ENCODE measurements at regions not wholly inside any gene's neighbourhood (a gene's known extent, or its start where the extent isn't known, plus 50 kb on each side); places are given as distances from the start of the nearest gene placed in this dataset.

- H3K36me3 ChIP-seq (ENCODE audit: low read depth, low read length), result no peaks in the 10 kb centered on the region
- intact Hi-C loops (cut with micrococcal nuclease), result no loop called here
- DNase-seq (no peak), ATAC-seq (no peak)
- H2AFZ ChIP-seq (ENCODE audit: low read length), result no peak overlapping the region
- H3K9me2 ChIP-seq (replicated peaks; ENCODE audit: low read length), result no peaks in the 10 kb centered on the region
- no peak overlapping the region for H3K4me3 ChIP-seq (ENCODE audit: low read length)
- H3K4me2 ChIP-seq (ENCODE audit: low read length), result no peak overlapping the region
- H3K79me2 ChIP-seq (ENCODE audit: low read length), result no peaks in the 10 kb centered on the region
- no peaks in the 10 kb centered on the region for H4K20me1 ChIP-seq (ENCODE audit: low read length)
- no peaks in the 10 kb centered on the region for H3F3A ChIP-seq (ENCODE audit: low read length, unreplicated experiment)
- H3K9me3 ChIP-seq (ENCODE audit: low read length), result no peaks in the 10 kb centered on the region
- H3K9ac ChIP-seq (ENCODE audit: low read length), result no peak overlapping the region
- no peaks in the 10 kb centered on the region for H3K4me1 ChIP-seq (ENCODE audit: insufficient read depth, low read length)
- ChIA-PET CTCF (no interaction called here), POLR2A (ENCODE audit: unreplicated experiment) (no interaction called here)
- TF ChIP-seq CTCF (conservative IDR thresholded peaks at IDR 0.05; ENCODE audit: low read depth, low read length), result no peak
- no peak for TF ChIP-seq EZH2phosphoT487 (IDR thresholded peaks at IDR 0.05; ENCODE audit: borderline replicate concordance, low read length)
- no peak for TF ChIP-seq EZH2 (IDR thresholded peaks at IDR 0.05; ENCODE audit: low read length, unreplicated experiment)
- peaks cover 12% of the 10 kb centered on the region for H3K27me3 ChIP-seq (ENCODE audit: low read length)
- no TSS peak for BruUV-seq (replicated peaks)
- H3K27ac ChIP-seq (ENCODE audit: low read length), result no peak overlapping the region
These were observed 64.1 kb upstream of the TGM3 start for GRCh38 chr20:2231701-2232100.

- Histone ChIP-seq H2AFZ (ENCODE audit: low read length) (no peak overlapping the region), H3K9ac (ENCODE audit: low read length) (no peak overlapping the region), H3K36me3 (ENCODE audit: low read depth, low read length) (no peaks in the 10 kb centered on the region), H3K4me2 (ENCODE audit: low read length) (no peak overlapping the region), H3F3A (ENCODE audit: low read length, unreplicated experiment) (no peaks in the 10 kb centered on the region), H3K4me3 (ENCODE audit: low read length) (no peak overlapping the region), H3K9me3 (ENCODE audit: low read length) (no peaks in the 10 kb centered on the region), H3K9me2 (replicated peaks; ENCODE audit: low read length) (no peaks in the 10 kb centered on the region), H3K27me3 (ENCODE audit: low read length) (peaks cover 13% of the 10 kb centered on the region; the same call in 1 of the 2 replicates), H3K79me2 (ENCODE audit: low read length) (no peaks in the 10 kb centered on the region), H4K20me1 (ENCODE audit: low read length) (no peaks in the 10 kb centered on the region), H3K4me1 (ENCODE audit: insufficient read depth, low read length) (no peaks in the 10 kb centered on the region), H3K27ac (ENCODE audit: low read length) (no peak overlapping the region)
- POLR2A ChIA-PET (ENCODE audit: unreplicated experiment), result no interaction called here
- CTCF ChIA-PET, result no interaction called here
- TF ChIP-seq EZH2 (IDR thresholded peaks at IDR 0.05; ENCODE audit: low read length, unreplicated experiment) (no peak), CTCF (conservative IDR thresholded peaks at IDR 0.05; ENCODE audit: low read depth, low read length) (no peak), EZH2phosphoT487 (IDR thresholded peaks at IDR 0.05; ENCODE audit: borderline replicate concordance, low read length) (no peak)
- DNase-seq (no peak), ATAC-seq (no peak)
- no TSS peak for BruUV-seq (replicated peaks)
- intact Hi-C loops (cut with micrococcal nuclease), result no loop called here
These were observed 61.1 kb upstream of the TGM3 start for GRCh38 chr20:2234598-2235191.

- H3K27me3 ChIP-seq (ENCODE audit: low read length), result peaks cover 25% of the 10 kb centered on the region
- no peak for ATAC-seq
- no peak overlapping the region for H3K27ac ChIP-seq (ENCODE audit: low read length)
- ChIA-PET CTCF (interaction anchor here (0.6 kb wide), 1 partner anchor 39 kb away, joined by 5 read pairs; no protein-coding TSS in a partner anchor), POLR2A (ENCODE audit: unreplicated experiment) (interaction anchor here (0.6 kb wide), 1 partner anchor 163 kb away, joined by 5 read pairs; no protein-coding TSS in a partner anchor)
- DNase-seq, result no peak
- no TSS peak for BruUV-seq (replicated peaks)
- H3K4me2 ChIP-seq (ENCODE audit: low read length), result no peak overlapping the region
- no peaks in the 10 kb centered on the region for H3K79me2 ChIP-seq (ENCODE audit: low read length)
- H3K4me1 ChIP-seq (ENCODE audit: insufficient read depth, low read length), result no peaks in the 10 kb centered on the region
- H3K9me3 ChIP-seq (ENCODE audit: low read length), result no peaks in the 10 kb centered on the region
- no peak overlapping the region for H2AFZ ChIP-seq (ENCODE audit: low read length)
- H3K36me3 ChIP-seq (ENCODE audit: low read depth, low read length), result no peaks in the 10 kb centered on the region
- H3K9me2 ChIP-seq (replicated peaks; ENCODE audit: low read length), result no peaks in the 10 kb centered on the region
- intact Hi-C loops (cut with micrococcal nuclease), result no loop called here
- H4K20me1 ChIP-seq (ENCODE audit: low read length), result no peaks in the 10 kb centered on the region
- H3K9ac ChIP-seq (ENCODE audit: low read length), result no peak overlapping the region
- TF ChIP-seq EZH2 (IDR thresholded peaks at IDR 0.05; ENCODE audit: low read length, unreplicated experiment) (no peak), EZH2phosphoT487 (IDR thresholded peaks at IDR 0.05; ENCODE audit: borderline replicate concordance, low read length) (no peak), CTCF (conservative IDR thresholded peaks at IDR 0.05; ENCODE audit: low read depth, low read length) (no peak)
- no peak overlapping the region for H3K4me3 ChIP-seq (ENCODE audit: low read length)
- no peaks in the 10 kb centered on the region for H3F3A ChIP-seq (ENCODE audit: low read length, unreplicated experiment)
These were observed 59.5 kb upstream of the TGM3 start for GRCh38 chr20:2236256-2236655.
